PFSK-1 (cell line): ENCODE measurements at regions not wholly inside any gene's neighbourhood (a gene's known extent, or its start where the extent isn't known, plus 50 kb on each side); places are given as distances from the start of the nearest gene placed in this dataset.

Source experiments
- FOXP2 ChIP-seq: optimal IDR thresholded peaks from 2 replicates; pipeline ENCODE3; 2011; ENCODE audit warnings: borderline replicate concordance, control low read depth, inconsistent platforms; ENCODE audit not compliant: insufficient read depth; ENCODE audit errors: extremely low read length, extremely low read depth
- POLR2AphosphoS5 ChIP-seq: IDR thresholded peaks from 2 replicates; pipeline ENCODE4 v1.6.1; 2012; ENCODE audit warnings: low read depth, mild to moderate bottlenecking, control low read depth, low read length, moderate library complexity
- REST ChIP-seq, 2 experiments: IDR thresholded peaks; 2 replicates each; pipeline versions ENCODE4 v1.6.1 to v1.8.0; 2011 to 2012; ENCODE audit warnings: low read depth in 2 of 2, low read length in 2 of 2, control low read depth in 1 of 2, inconsistent platforms in 1 of 2, mild to moderate bottlenecking in 1 of 2, moderate library complexity in 1 of 2; ENCODE audit not compliant: insufficient read depth in 1 of 2
- SIN3A ChIP-seq: IDR thresholded peaks from 2 replicates; pipeline ENCODE4 v1.6.1; 2012; ENCODE audit warnings: mild to moderate bottlenecking, low read length, moderate library complexity, borderline replicate concordance; ENCODE audit not compliant: insufficient read depth
- TAF1 ChIP-seq: IDR thresholded peaks from 2 replicates; pipeline ENCODE4 v1.6.1; 2012; ENCODE audit warnings: low read length, control low read depth, borderline replicate concordance; ENCODE audit not compliant: insufficient read depth

GRCh38 chr13:106172176-106172905, 363.1 kb downstream of the EFNB2 start:
- TF ChIP-seq SIN3A (no peak), REST (IDR thresholded peaks at IDR 0.05; ENCODE audit: insufficient read depth in 1 of 2, low read depth in 2 of 2, low read length in 2 of 2) (no peak), TAF1 (no peak), FOXP2 (no peak)

- TF ChIP-seq SIN3A: no peak
- TF ChIP-seq REST (IDR thresholded peaks at IDR 0.05; ENCODE audit: insufficient read depth in 1 of 2, low read depth in 2 of 2, low read length in 2 of 2): no peak
- no peak for TF ChIP-seq POLR2AphosphoS5
- no peak for TF ChIP-seq FOXP2
- TF ChIP-seq TAF1: no peak
Observed at GRCh38 chr13:106163426-106163825, 372.0 kb downstream of the EFNB2 start.

- TF ChIP-seq POLR2AphosphoS5: no peak
- TF ChIP-seq FOXP2: no peak
- TF ChIP-seq TAF1: no peak
- no peak for TF ChIP-seq REST (IDR thresholded peaks at IDR 0.05; ENCODE audit: insufficient read depth in 1 of 2, low read depth in 2 of 2, low read length in 2 of 2)
- no peak for TF ChIP-seq SIN3A
Observed at GRCh38 chr13:106161146-106161545, 374.3 kb downstream of the EFNB2 start.

GRCh38 chr13:106159295-106160195, 375.9 kb downstream of the EFNB2 start:
- TF ChIP-seq POLR2AphosphoS5 (no peak), SIN3A (no peak), REST (IDR thresholded peaks at IDR 0.05; ENCODE audit: insufficient read depth in 1 of 2, low read depth in 2 of 2, low read length in 2 of 2) (no peak), FOXP2 (no peak), TAF1 (no peak)
